HL-60 (cell line): ENCODE measurements at regions not wholly inside any gene's neighbourhood (a gene's known extent, or its start where the extent isn't known, plus 50 kb on each side); places are given as distances from the start of the nearest gene placed in this dataset.

Experiments
- DNase-seq, 2 experiments: peaks; one replicate each; pipeline ENCODE4 v3.0.0-alpha.2; 2010 to 2020; ENCODE audit warnings: low read depth in 1 of 2, low spot score in 1 of 2
- H3K27ac ChIP-seq: fragments of 250-450 bp; sonication (Bioruptor Pico); replicated peaks from 2 replicates; pipeline ENCODE4 v1.5.1; 2020; ENCODE audit warnings: mild to moderate bottlenecking, moderate library complexity
- H3K27me3 ChIP-seq: fragments of 250-450 bp; sonication (Bioruptor Pico); 2 replicates; pipeline ENCODE4 v1.5.1; 2021; ENCODE audit warnings: mild to moderate bottlenecking, moderate library complexity; ENCODE audit not compliant: insufficient read depth, poor library complexity, severe bottlenecking
- H3K4me3 ChIP-seq: replicated peaks from 2 replicates; pipeline ENCODE4 v1.5.1; 2011; ENCODE audit warnings: mild to moderate bottlenecking, control low read depth, low read length; ENCODE audit not compliant: insufficient read depth
- CTCF ChIP-seq: IDR thresholded peaks from one replicate; pipeline ENCODE4 v1.5.1; 2011; ENCODE audit warnings: low read length, control low read depth, inconsistent platforms; ENCODE audit not compliant: insufficient read depth
- GABPA ChIP-seq: IDR thresholded peaks from 2 replicates; pipeline ENCODE4 v1.6.1; 2012; ENCODE audit warnings: low read depth
- POLR2AphosphoS5 ChIP-seq: IDR thresholded peaks from 2 replicates; pipeline ENCODE4 v1.6.1; 2012; ENCODE audit warnings: low read depth
- REST ChIP-seq: IDR thresholded peaks from 2 replicates; pipeline ENCODE4 v1.6.1; 2012; ENCODE audit warnings: low read depth; ENCODE audit not compliant: insufficient replicate concordance
- SPI1 ChIP-seq: IDR thresholded peaks from 2 replicates; pipeline ENCODE4 v1.6.1; 2012; ENCODE audit warnings: low read depth, mild to moderate bottlenecking, borderline replicate concordance

- no peak for TF ChIP-seq REST
- no peak for TF ChIP-seq CTCF
- TF ChIP-seq POLR2AphosphoS5, result no peak
- TF ChIP-seq GABPA, result no peak
- TF ChIP-seq SPI1, result no peak
- H3K27ac ChIP-seq, result no peak overlapping the region
- H3K27me3 ChIP-seq, result no peaks in the 10 kb centered on the region
- DNase-seq, result no peak
- H3K4me3 ChIP-seq, result no peak overlapping the region
Observed at GRCh38 chr7:16167526-16167925, 253.8 kb downstream of the CRPPA start.

GRCh38 chr7:16144361-16144760, 277.0 kb downstream of the CRPPA start:
- H3K27me3 ChIP-seq, result no peaks in the 10 kb centered on the region
- DNase-seq, result no peak
- TF ChIP-seq SPI1 (no peak), CTCF (no peak), GABPA (no peak), POLR2AphosphoS5 (no peak), REST (no peak)
- H3K27ac ChIP-seq, result no peak overlapping the region
- no peak overlapping the region for H3K4me3 ChIP-seq

GRCh38 chr7:16137944-16138343, 283.4 kb downstream of the CRPPA start:
- TF ChIP-seq POLR2AphosphoS5, result no peak
- no peak for TF ChIP-seq SPI1
- TF ChIP-seq CTCF, result no peak
- no peak for TF ChIP-seq GABPA
- TF ChIP-seq REST, result no peak
- Histone ChIP-seq H3K27ac (no peak overlapping the region), H3K4me3 (no peak overlapping the region), H3K27me3 (no peaks in the 10 kb centered on the region)
- DNase-seq, result no peak
